Astrocyte (in vitro differentiated cells and primary cell): ENCODE measurements at regions not wholly inside any gene's neighbourhood (a gene's known extent, or its start where the extent isn't known, plus 50 kb on each side); places are given as distances from the start of the nearest gene placed in this dataset.

Experiments used
- DNase-seq: peaks from one replicate; pipeline ENCODE4 v3.0.0-alpha.2; 2010; ENCODE audit warnings: low read depth
- FAIRE-seq: peaks from 2 replicates; lab custom pipeline; 2011; peaks lifted over from hg19 to GRCh38; lab: Jason Lieb, UNC
- H2AFZ ChIP-seq: 2 replicates; pipeline ENCODE4 v1.6.0; 2012; ENCODE audit warnings: low read depth, low read length, inconsistent platforms
- H3K27ac ChIP-seq: 2 replicates; pipeline ENCODE4 v1.5.1; 2011; ENCODE audit warnings: low read depth, low read length, inconsistent platforms
- H3K27me3 ChIP-seq: 2 replicates; pipeline ENCODE4 v1.6.0; 2011; ENCODE audit warnings: low read length, inconsistent platforms; ENCODE audit not compliant: insufficient read depth
- H3K36me3 ChIP-seq: 2 replicates; pipeline ENCODE4 v1.5.1; 2011; ENCODE audit warnings: low read length, inconsistent platforms; ENCODE audit not compliant: insufficient read depth
- H3K4me1 ChIP-seq: 2 replicates; pipeline ENCODE4 v1.5.1; 2011; ENCODE audit warnings: low read length, inconsistent platforms; ENCODE audit not compliant: insufficient read depth
- H3K4me2 ChIP-seq: 2 replicates; pipeline ENCODE4 v1.6.0; 2012; ENCODE audit warnings: low read length, inconsistent platforms
- H3K4me3 ChIP-seq: 2 replicates; pipeline ENCODE4 v1.5.1; 2011; ENCODE audit warnings: low read depth, mild to moderate bottlenecking, low read length, inconsistent platforms; ENCODE audit not compliant: insufficient read depth
- H3K79me2 ChIP-seq: 2 replicates; pipeline ENCODE4 v1.6.0; 2012; ENCODE audit warnings: mild to moderate bottlenecking, low read length, inconsistent platforms; ENCODE audit not compliant: insufficient read depth
- H3K9ac ChIP-seq: 2 replicates; pipeline ENCODE4 v1.6.0; 2012; ENCODE audit warnings: mild to moderate bottlenecking, low read length, inconsistent platforms
- H3K9me3 ChIP-seq: 2 replicates; pipeline ENCODE4 v1.5.1; 2012; ENCODE audit warnings: low read depth, mild to moderate bottlenecking, low read length, inconsistent platforms; ENCODE audit not compliant: insufficient read depth
- H4K20me1 ChIP-seq: 2 replicates; pipeline ENCODE4 v1.6.0; 2012; ENCODE audit warnings: low read length, inconsistent platforms; ENCODE audit not compliant: insufficient read depth
- H3K27ac Mint-ChIP-seq: one replicate; pipeline ENCODE4 v1.8.0; 2021; ENCODE audit warnings: mild to moderate bottlenecking, mixed read lengths; ENCODE audit not compliant: unreplicated experiment
- H3K27me3 Mint-ChIP-seq: one replicate; pipeline ENCODE4 v1.8.0; 2021; ENCODE audit warnings: low read depth, mixed read lengths; ENCODE audit not compliant: unreplicated experiment
- H3K36me3 Mint-ChIP-seq: one replicate; pipeline ENCODE4 v1.8.0; 2021; ENCODE audit warnings: low read depth, mixed read lengths; ENCODE audit not compliant: unreplicated experiment
- H3K4me1 Mint-ChIP-seq: one replicate; pipeline ENCODE4 v1.8.0; 2021; ENCODE audit warnings: low read depth, mixed read lengths; ENCODE audit not compliant: unreplicated experiment
- H3K4me3 Mint-ChIP-seq: one replicate; pipeline ENCODE4 v1.8.0; 2021; ENCODE audit warnings: mild to moderate bottlenecking, moderate library complexity, mixed read lengths; ENCODE audit not compliant: unreplicated experiment
- H3K9me3 Mint-ChIP-seq: one replicate; pipeline ENCODE4 v1.8.0; 2021; ENCODE audit warnings: mild to moderate bottlenecking, mixed read lengths; ENCODE audit not compliant: unreplicated experiment
- CTCF ChIP-seq: IDR thresholded peaks from 2 replicates; pipeline ENCODE4 v1.5.1; 2011; ENCODE audit warnings: low read depth, mild to moderate bottlenecking, inconsistent platforms, low read length, moderate library complexity; ENCODE audit not compliant: insufficient read depth
- EZH2 ChIP-seq: IDR thresholded peaks from 2 replicates; pipeline ENCODE4 v1.6.1; 2012; ENCODE audit warnings: mild to moderate bottlenecking, low read length, inconsistent platforms; ENCODE audit not compliant: insufficient read depth

- H3K27ac ChIP-seq: no peak overlapping the region
- H3K9ac ChIP-seq: no peak overlapping the region
- Mint-ChIP-seq H3K36me3 (no peaks in the 10 kb centered on the region), H3K4me3 (no peak overlapping the region), H3K27me3 (no peaks in the 10 kb centered on the region), H3K9me3 (no peaks in the 10 kb centered on the region), H3K27ac (no peak overlapping the region), H3K4me1 (no peaks in the 10 kb centered on the region)
- TF ChIP-seq EZH2: no peak
- no peak for TF ChIP-seq CTCF
- H3K79me2 ChIP-seq: no peaks in the 10 kb centered on the region
- no peaks in the 10 kb centered on the region for H3K36me3 ChIP-seq
- H3K27me3 ChIP-seq: no peaks in the 10 kb centered on the region
- H4K20me1 ChIP-seq: no peaks in the 10 kb centered on the region
- H3K4me1 ChIP-seq: no peaks in the 10 kb centered on the region
- FAIRE-seq (no peak), DNase-seq (no peak)
- no peak overlapping the region for H2AFZ ChIP-seq
- no peak overlapping the region for H3K4me3 ChIP-seq
- no peaks in the 10 kb centered on the region for H3K9me3 ChIP-seq
- H3K4me2 ChIP-seq: no peak overlapping the region
Measured at GRCh38 chr9:80076162-80076561, 504.4 kb downstream of the TLE4 start.

GRCh38 chr9:80074439-80074838, 502.7 kb downstream of the TLE4 start:
- Histone ChIP-seq H3K4me3 (no peak overlapping the region), H3K4me2 (peak overlapping the region; percentile 4), H2AFZ (no peak overlapping the region), H3K36me3 (no peaks in the 10 kb centered on the region), H4K20me1 (no peaks in the 10 kb centered on the region), H3K27me3 (no peaks in the 10 kb centered on the region), H3K4me1 (no peaks in the 10 kb centered on the region), H3K27ac (no peak overlapping the region), H3K9me3 (no peaks in the 10 kb centered on the region), H3K9ac (no peak overlapping the region), H3K79me2 (no peaks in the 10 kb centered on the region)
- TF ChIP-seq EZH2 (no peak), CTCF (no peak)
- Mint-ChIP-seq H3K4me1 (no peaks in the 10 kb centered on the region), H3K9me3 (no peaks in the 10 kb centered on the region), H3K27ac (no peak overlapping the region), H3K27me3 (no peaks in the 10 kb centered on the region), H3K36me3 (no peaks in the 10 kb centered on the region), H3K4me3 (no peak overlapping the region)
- no peak for FAIRE-seq
- no peak for DNase-seq

GRCh38 chr9:80072451-80072850, 500.7 kb downstream of the TLE4 start:
- no peak for TF ChIP-seq CTCF
- TF ChIP-seq EZH2: no peak
- Histone ChIP-seq H3K79me2 (no peaks in the 10 kb centered on the region), H3K27ac (no peak overlapping the region), H3K4me3 (no peak overlapping the region), H3K4me1 (no peaks in the 10 kb centered on the region), H3K9ac (no peak overlapping the region), H3K36me3 (no peaks in the 10 kb centered on the region), H2AFZ (no peak overlapping the region), H3K9me3 (no peaks in the 10 kb centered on the region), H4K20me1 (no peaks in the 10 kb centered on the region), H3K4me2 (no peak overlapping the region), H3K27me3 (no peaks in the 10 kb centered on the region)
- Mint-ChIP-seq H3K27me3 (no peaks in the 10 kb centered on the region), H3K27ac (no peak overlapping the region), H3K4me3 (no peak overlapping the region), H3K4me1 (no peaks in the 10 kb centered on the region), H3K9me3 (no peaks in the 10 kb centered on the region), H3K36me3 (no peaks in the 10 kb centered on the region)
- DNase-seq (no peak), FAIRE-seq (no peak)
